Mesothelial cell of epicardium (in vitro differentiated cells): ENCODE measurements at regions not wholly inside any gene's neighbourhood (a gene's known extent, or its start where the extent isn't known, plus 50 kb on each side); places are given as distances from the start of the nearest gene placed in this dataset.

ENCODE experiments used
- DNase-seq, 2 experiments: peaks; one replicate each; pipeline ENCODE4 v3.0.0; 2021; ENCODE audit warnings: low spot score in 2 of 2; ENCODE audit not compliant: unreplicated experiment in 2 of 2
- H3K27ac Mint-ChIP-seq: 2 replicates; pipeline ENCODE4 v1.8.0; 2021; ENCODE audit warnings: mixed read lengths
- H3K27me3 Mint-ChIP-seq: 2 replicates; pipeline ENCODE4 v1.8.0; 2021; ENCODE audit warnings: low read depth, mixed read lengths
- H3K36me3 Mint-ChIP-seq: 2 replicates; pipeline ENCODE4 v1.8.0; 2021; ENCODE audit warnings: mixed read lengths
- H3K4me1 Mint-ChIP-seq: 2 replicates; pipeline ENCODE4 v1.8.0; 2021; ENCODE audit warnings: mixed read lengths
- H3K4me3 Mint-ChIP-seq: 2 replicates; pipeline ENCODE4 v1.8.0; 2021; ENCODE audit warnings: mild to moderate bottlenecking, moderate library complexity, mixed read lengths
- H3K9me3 Mint-ChIP-seq: 2 replicates; pipeline ENCODE4 v1.8.0; 2021; ENCODE audit warnings: mixed read lengths
- TF ChIP-seq, protein P1 (sequence below): fragments of 200-600 bp; sonication (generic); IDR thresholded peaks from one replicate; pipeline ENCODE4 v1.5.0; 2021; ENCODE audit warnings: antibody characterized with exemption; ENCODE audit not compliant: unreplicated experiment

DNA sequence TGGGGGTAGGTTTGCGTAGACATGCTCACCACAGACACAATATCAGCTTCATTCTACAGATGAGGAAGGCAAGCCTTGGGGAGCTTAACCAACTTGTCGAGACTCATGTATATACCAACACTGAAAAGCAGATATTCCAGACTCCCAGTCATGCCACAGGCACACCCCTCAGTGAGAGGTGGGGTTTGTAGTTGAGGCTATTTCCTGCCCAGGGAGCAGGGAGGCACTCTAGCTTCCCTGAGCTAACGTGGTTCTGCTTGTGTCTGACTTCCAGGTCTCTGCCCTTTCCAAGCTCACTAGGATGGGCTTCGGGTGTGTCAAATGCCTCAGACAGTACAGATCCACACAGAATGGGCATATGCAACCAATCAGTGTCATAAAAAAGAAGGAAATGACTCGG, 122.3 kb upstream of the RUNX1 start:
- no peaks in the 10 kb centered on the region for H3K36me3 Mint-ChIP-seq
- H3K27me3 Mint-ChIP-seq, result no peaks in the 10 kb centered on the region
- peaks cover 8% of the 10 kb centered on the region for H3K9me3 Mint-ChIP-seq
- TF ChIP-seq, protein P1, sequence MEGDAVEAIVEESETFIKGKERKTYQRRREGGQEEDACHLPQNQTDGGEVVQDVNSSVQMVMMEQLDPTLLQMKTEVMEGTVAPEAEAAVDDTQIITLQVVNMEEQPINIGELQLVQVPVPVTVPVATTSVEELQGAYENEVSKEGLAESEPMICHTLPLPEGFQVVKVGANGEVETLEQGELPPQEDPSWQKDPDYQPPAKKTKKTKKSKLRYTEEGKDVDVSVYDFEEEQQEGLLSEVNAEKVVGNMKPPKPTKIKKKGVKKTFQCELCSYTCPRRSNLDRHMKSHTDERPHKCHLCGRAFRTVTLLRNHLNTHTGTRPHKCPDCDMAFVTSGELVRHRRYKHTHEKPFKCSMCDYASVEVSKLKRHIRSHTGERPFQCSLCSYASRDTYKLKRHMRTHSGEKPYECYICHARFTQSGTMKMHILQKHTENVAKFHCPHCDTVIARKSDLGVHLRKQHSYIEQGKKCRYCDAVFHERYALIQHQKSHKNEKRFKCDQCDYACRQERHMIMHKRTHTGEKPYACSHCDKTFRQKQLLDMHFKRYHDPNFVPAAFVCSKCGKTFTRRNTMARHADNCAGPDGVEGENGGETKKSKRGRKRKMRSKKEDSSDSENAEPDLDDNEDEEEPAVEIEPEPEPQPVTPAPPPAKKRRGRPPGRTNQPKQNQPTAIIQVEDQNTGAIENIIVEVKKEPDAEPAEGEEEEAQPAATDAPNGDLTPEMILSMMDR, result no peak
- H3K4me3 Mint-ChIP-seq, result no peak overlapping the region
- no peak overlapping the region for H3K27ac Mint-ChIP-seq
- DNase-seq, result no peak
- no peaks in the 10 kb centered on the region for H3K4me1 Mint-ChIP-seq

GRCh38 chr21:35170818-35171217, 121.7 kb upstream of the RUNX1 start:
- DNase-seq, result no peak
- TF ChIP-seq, protein P1, result no peak
- Mint-ChIP-seq H3K27ac (no peak overlapping the region), H3K9me3 (peaks cover 8% of the 10 kb centered on the region), H3K36me3 (no peaks in the 10 kb centered on the region), H3K27me3 (no peaks in the 10 kb centered on the region), H3K4me3 (no peak overlapping the region), H3K4me1 (no peaks in the 10 kb centered on the region)

DNA sequence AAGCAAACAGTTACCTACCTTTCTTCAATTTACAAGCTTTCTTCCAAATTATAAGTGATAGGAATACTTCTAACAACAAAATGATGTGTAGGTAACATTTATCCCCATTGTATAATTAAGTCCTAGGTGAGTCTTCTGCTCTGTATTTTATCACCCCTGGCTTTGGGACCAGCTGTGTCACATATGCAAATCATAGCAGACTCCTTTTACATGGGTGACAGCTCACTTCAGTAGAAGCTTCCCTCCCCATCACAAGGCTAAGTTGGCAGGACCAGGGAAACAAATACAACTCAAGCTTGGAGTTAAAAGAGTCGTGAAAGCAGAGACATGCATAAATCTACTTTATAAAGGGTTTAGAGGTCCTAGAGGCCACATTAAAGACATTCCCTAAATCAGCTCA, 121.1 kb upstream of the RUNX1 start:
- no peaks in the 10 kb centered on the region for H3K4me1 Mint-ChIP-seq
- H3K36me3 Mint-ChIP-seq, result no peaks in the 10 kb centered on the region
- DNase-seq, result no peak
- no peak overlapping the region for H3K27ac Mint-ChIP-seq
- peaks cover 8% of the 10 kb centered on the region for H3K9me3 Mint-ChIP-seq
- TF ChIP-seq, protein P1, result no peak
- no peak overlapping the region for H3K4me3 Mint-ChIP-seq
- H3K27me3 Mint-ChIP-seq, result no peaks in the 10 kb centered on the region

DNA sequence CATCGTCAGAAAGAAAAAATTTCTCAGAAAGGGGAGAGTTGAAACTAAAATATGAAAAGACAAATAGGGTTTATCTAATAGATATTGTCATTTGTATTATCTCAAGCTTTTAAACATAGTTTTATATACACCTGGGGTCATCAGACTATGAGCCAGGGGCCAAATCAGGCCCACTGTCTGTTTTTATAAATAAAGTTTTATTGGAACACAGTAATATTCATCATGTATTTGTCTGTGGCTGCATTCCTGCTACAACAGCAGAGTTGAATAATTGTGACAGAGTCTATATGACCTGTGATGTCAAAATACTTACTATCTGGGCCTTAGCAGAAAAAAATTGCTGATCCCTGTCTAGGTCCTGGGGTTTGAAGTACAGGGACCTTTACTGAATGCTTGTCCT, 120.5 kb upstream of the RUNX1 start:
- DNase-seq, result no peak
- H3K36me3 Mint-ChIP-seq, result no peaks in the 10 kb centered on the region
- H3K27ac Mint-ChIP-seq, result no peak overlapping the region
- H3K27me3 Mint-ChIP-seq, result no peaks in the 10 kb centered on the region
- H3K4me3 Mint-ChIP-seq, result no peak overlapping the region
- peaks cover 6% of the 10 kb centered on the region for H3K9me3 Mint-ChIP-seq
- TF ChIP-seq, protein P1, result no peak
- H3K4me1 Mint-ChIP-seq, result no peaks in the 10 kb centered on the region

GRCh38 chr21:35168735-35169134, 119.6 kb upstream of the RUNX1 start:
- Mint-ChIP-seq H3K4me3 (no peak overlapping the region), H3K36me3 (no peaks in the 10 kb centered on the region), H3K27ac (no peak overlapping the region), H3K27me3 (no peaks in the 10 kb centered on the region), H3K9me3 (peaks cover 10% of the 10 kb centered on the region), H3K4me1 (no peaks in the 10 kb centered on the region)
- TF ChIP-seq, protein P1, result no peak
- DNase-seq, result no peak

DNA sequence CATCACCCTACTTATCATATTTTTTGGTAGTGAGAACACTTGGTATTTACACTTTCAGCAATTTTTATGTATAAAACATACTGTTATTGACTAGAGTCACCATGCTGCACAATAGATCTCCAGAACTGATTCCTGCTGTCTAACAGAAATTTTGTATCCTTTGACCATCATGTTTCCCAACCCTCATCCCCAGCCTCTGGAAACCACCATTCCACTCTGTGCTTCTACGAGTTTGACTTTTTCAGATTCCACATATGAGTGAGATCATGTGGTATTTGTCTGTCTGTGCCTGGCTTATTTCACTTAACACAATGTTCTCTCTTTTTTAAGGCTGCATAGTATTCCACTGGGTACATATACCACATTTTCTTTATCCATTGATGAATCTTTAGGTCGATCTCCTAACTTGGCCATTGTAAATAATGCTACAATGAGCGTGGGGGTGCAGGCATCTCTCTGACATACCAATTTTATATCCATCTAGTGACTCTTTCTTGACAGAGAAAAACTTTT, 115.9 kb upstream of the RUNX1 start:
- no peak overlapping the region for H3K4me3 Mint-ChIP-seq
- TF ChIP-seq, protein P1, result no peak

More for the DNA sequence above, 115.9 kb upstream of the RUNX1 start:
- Mint-ChIP-seq H3K27me3 (no peaks in the 10 kb centered on the region), H3K4me1 (no peaks in the 10 kb centered on the region), H3K27ac (no peak overlapping the region), H3K36me3 (no peaks in the 10 kb centered on the region), H3K9me3 (peaks cover 11% of the 10 kb centered on the region)
- no peak for DNase-seq
